HUES64 (cell line): ENCODE measurements at regions not wholly inside any gene's neighbourhood (a gene's known extent, or its start where the extent isn't known, plus 50 kb on each side); places are given as distances from the start of the nearest gene placed in this dataset.

Experiments used
- H3K27ac ChIP-seq: 2 replicates; pipeline ENCODE4 v1.7.0; 2013; ENCODE audit warnings: low read depth, low read length, inconsistent platforms
- H3K27me3 ChIP-seq: 2 replicates; pipeline ENCODE4 v1.6.1; 2013; ENCODE audit warnings: mild to moderate bottlenecking, low read length; ENCODE audit not compliant: insufficient read depth
- H3K36me3 ChIP-seq: 2 replicates; pipeline ENCODE4 v1.6.1; 2013; ENCODE audit warnings: mild to moderate bottlenecking, low read length; ENCODE audit not compliant: insufficient read depth
- H3K4me1 ChIP-seq: 2 replicates; pipeline ENCODE4 v1.6.1; 2013; ENCODE audit warnings: mild to moderate bottlenecking, low read length, moderate library complexity; ENCODE audit not compliant: insufficient read depth
- H3K4me3 ChIP-seq: 2 replicates; pipeline ENCODE4 v1.5.1; 2013; ENCODE audit warnings: mild to moderate bottlenecking, low read length, moderate library complexity
- H3K9ac ChIP-seq: 2 replicates; pipeline ENCODE4 v1.6.1; 2013; ENCODE audit warnings: mild to moderate bottlenecking, low read depth, low read length
- H3K9me3 ChIP-seq: 2 replicates; pipeline ENCODE4 v1.6.1; 2013; ENCODE audit warnings: low read depth, low read length; ENCODE audit not compliant: insufficient read depth
- WGBS: fragments of 150-250, 120-280 bp; methylation state at CpG from one replicate; pipeline ENCODE4 v1.1.7; 2013; ENCODE audit warnings: missing lambda C conversion rate; 5-methylcytosine and 5-hydroxymethylcytosine counted together

GRCh38 chr12:67797753-67798152, 149.2 kb downstream of the DYRK2 start:
- no peaks in the 10 kb centered on the region for H3K36me3 ChIP-seq
- H3K27me3 ChIP-seq = no peaks in the 10 kb centered on the region
- H3K4me1 ChIP-seq = peaks cover 3% of the 10 kb centered on the region
- H3K9ac ChIP-seq = no peak overlapping the region
- no peak overlapping the region for H3K4me3 ChIP-seq
- no peak overlapping the region for H3K27ac ChIP-seq
- no peaks in the 10 kb centered on the region for H3K9me3 ChIP-seq

GRCh38 chr12:67798768-67799167, 150.2 kb downstream of the DYRK2 start:
- WGBS = 94% methylated on average over 1 of the region's 2 CpGs
- no peak overlapping the region for H3K27ac ChIP-seq

GRCh38 chr12:67802731-67803130, 154.2 kb downstream of the DYRK2 start:
- H3K9ac ChIP-seq = no peak overlapping the region
- no peak overlapping the region for H3K4me3 ChIP-seq
- no peaks in the 10 kb centered on the region for H3K36me3 ChIP-seq
- WGBS = 53% methylated on average over 5 of the region's 5 CpGs
- H3K27ac ChIP-seq = no peak overlapping the region
- H3K9me3 ChIP-seq = no peaks in the 10 kb centered on the region
- peaks cover 17% of the 10 kb centered on the region for H3K4me1 ChIP-seq
- H3K27me3 ChIP-seq = no peaks in the 10 kb centered on the region

More at GRCh38 chr12:67798768-67799167, 150.2 kb downstream of the DYRK2 start:
- Histone ChIP-seq H3K9ac (no peak overlapping the region), H3K27me3 (no peaks in the 10 kb centered on the region), H3K4me1 (peaks cover 13% of the 10 kb centered on the region), H3K36me3 (no peaks in the 10 kb centered on the region), H3K9me3 (no peaks in the 10 kb centered on the region), H3K4me3 (no peak overlapping the region)

GRCh38 chr12:67803278-67803993, 154.9 kb downstream of the DYRK2 start:
- H3K27ac ChIP-seq = no peak overlapping the region

GRCh38 chr12:67804168-67804567, 155.6 kb downstream of the DYRK2 start:
- Histone ChIP-seq H3K4me3 (no peak overlapping the region), H3K27me3 (no peaks in the 10 kb centered on the region), H3K36me3 (no peaks in the 10 kb centered on the region), H3K9me3 (no peaks in the 10 kb centered on the region), H3K4me1 (peaks cover 17% of the 10 kb centered on the region), H3K27ac (no peak overlapping the region), H3K9ac (no peak overlapping the region)
- WGBS = 82% methylated on average over 1 of the region's 1 CpG

More at GRCh38 chr12:67803278-67803993, 154.9 kb downstream of the DYRK2 start:
- H3K9me3 ChIP-seq = no peaks in the 10 kb centered on the region
- H3K9ac ChIP-seq = no peak overlapping the region
- H3K4me1 ChIP-seq = peaks cover 17% of the 10 kb centered on the region
- 69% methylated on average over 2 of the region's 4 CpGs for WGBS
- H3K4me3 ChIP-seq = no peak overlapping the region
- no peaks in the 10 kb centered on the region for H3K27me3 ChIP-seq
- no peaks in the 10 kb centered on the region for H3K36me3 ChIP-seq

- Histone ChIP-seq H3K9ac (no peak overlapping the region), H3K4me1 (peaks cover 13% of the 10 kb centered on the region), H3K4me3 (no peak overlapping the region), H3K9me3 (no peaks in the 10 kb centered on the region), H3K36me3 (no peaks in the 10 kb centered on the region), H3K27ac (no peak overlapping the region), H3K27me3 (no peaks in the 10 kb centered on the region)
- 97% methylated on average over 5 of the region's 5 CpGs for WGBS
Observed at GRCh38 chr12:67807814-67808213, 159.3 kb downstream of the DYRK2 start.

GRCh38 chr12:67810166-67810565, 161.6 kb downstream of the DYRK2 start:
- Histone ChIP-seq H3K4me1 (no peaks in the 10 kb centered on the region), H3K27ac (no peak overlapping the region), H3K4me3 (no peak overlapping the region), H3K36me3 (no peaks in the 10 kb centered on the region), H3K27me3 (no peaks in the 10 kb centered on the region), H3K9me3 (no peaks in the 10 kb centered on the region), H3K9ac (no peak overlapping the region)

- H3K9ac ChIP-seq = no peak overlapping the region
- H3K27me3 ChIP-seq = no peaks in the 10 kb centered on the region
- H3K4me1 ChIP-seq = no peaks in the 10 kb centered on the region
- H3K36me3 ChIP-seq = no peaks in the 10 kb centered on the region
- H3K4me3 ChIP-seq = no peak overlapping the region
- WGBS = 100% methylated on average over 1 of the region's 1 CpG
- no peak overlapping the region for H3K27ac ChIP-seq
- H3K9me3 ChIP-seq = peaks cover 13% of the 10 kb centered on the region
Observed at GRCh38 chr12:67811437-67812361, 163.2 kb downstream of the DYRK2 start.

GRCh38 chr12:67813456-67813904, 164.9 kb downstream of the DYRK2 start:
- Histone ChIP-seq H3K9me3 (peaks cover 17% of the 10 kb centered on the region), H3K4me3 (no peak overlapping the region), H3K27ac (no peak overlapping the region), H3K27me3 (no peaks in the 10 kb centered on the region), H3K36me3 (no peaks in the 10 kb centered on the region), H3K4me1 (no peaks in the 10 kb centered on the region), H3K9ac (no peak overlapping the region)
- 100% methylated on average over 4 of the region's 4 CpGs for WGBS

GRCh38 chr12:67816269-67816668, 167.7 kb downstream of the DYRK2 start:
- no peaks in the 10 kb centered on the region for H3K27me3 ChIP-seq
- no peak overlapping the region for H3K27ac ChIP-seq
- peaks cover 17% of the 10 kb centered on the region for H3K9me3 ChIP-seq
- no peaks in the 10 kb centered on the region for H3K36me3 ChIP-seq
- no peak overlapping the region for H3K9ac ChIP-seq
- no peaks in the 10 kb centered on the region for H3K4me1 ChIP-seq
- WGBS = no CpG with 5 or more reads among the region's 2 CpGs
- H3K4me3 ChIP-seq = no peak overlapping the region

- 98% methylated on average over 2 of the region's 2 CpGs for WGBS
- H3K9ac ChIP-seq = no peak overlapping the region
- peaks cover 17% of the 10 kb centered on the region for H3K9me3 ChIP-seq
- no peaks in the 10 kb centered on the region for H3K27me3 ChIP-seq
- no peak overlapping the region for H3K27ac ChIP-seq
- no peaks in the 10 kb centered on the region for H3K36me3 ChIP-seq
- H3K4me1 ChIP-seq = no peaks in the 10 kb centered on the region
- H3K4me3 ChIP-seq = no peak overlapping the region
Observed at GRCh38 chr12:67818459-67818903, 169.9 kb downstream of the DYRK2 start.
